ENCODE measurements at regions not wholly inside any gene's neighbourhood (a gene's known extent, or its start where the extent isn't known, plus 50 kb on each side); places are given as distances from the start of the nearest gene placed in this dataset.
"Not testable (repeated sequence)": the region's sequence is repeated elsewhere in the genome, so short reads cannot be mapped to it uniquely, and the experiment has no call there.

- DNase-seq = no peak
Measured at GRCh38 chr4:10806953-10807645, 122.5 kb upstream of the CLNK start.

- DNase-seq = no peak
Measured at GRCh38 chr4:10803713-10804343, 119.3 kb upstream of the CLNK start.

- DNase-seq = no peak
Measured at GRCh38 chr4:10787365-10787764, 102.8 kb upstream of the CLNK start.

- DNase-seq = no peak
Measured at GRCh38 chr4:10784621-10785020, 100.1 kb upstream of the CLNK start.

GRCh38 chr4:10783351-10783750, 98.8 kb upstream of the CLNK start:
- DNase-seq = peak; percentile 7

GRCh38 chr4:10781805-10782204, 97.2 kb upstream of the CLNK start:
- DNase-seq = no peak

- DNase-seq = not testable (repeated sequence)
Measured at GRCh38 chr4:10780803-10781202, 96.2 kb upstream of the CLNK start.

DNA sequence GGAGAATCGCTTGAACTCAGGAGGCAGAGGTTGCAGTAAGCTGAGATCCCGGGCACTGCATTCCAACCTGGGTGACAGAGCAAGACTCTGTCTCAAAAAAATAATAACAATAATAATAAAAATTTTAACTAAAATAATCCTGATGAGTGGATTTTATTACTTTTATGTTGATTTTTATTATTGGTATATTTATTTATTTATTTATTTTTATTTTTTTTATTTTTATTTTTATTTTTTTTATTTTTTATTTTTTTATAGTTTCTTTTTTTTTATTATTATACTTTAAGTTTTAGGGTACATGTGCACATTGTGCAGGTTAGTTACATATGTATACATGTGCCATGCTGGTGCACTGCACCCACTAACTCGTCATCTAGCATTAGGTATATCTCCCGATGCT, 90.6 kb upstream of the CLNK start:
- not testable (repeated sequence) for DNase-seq

DNA sequence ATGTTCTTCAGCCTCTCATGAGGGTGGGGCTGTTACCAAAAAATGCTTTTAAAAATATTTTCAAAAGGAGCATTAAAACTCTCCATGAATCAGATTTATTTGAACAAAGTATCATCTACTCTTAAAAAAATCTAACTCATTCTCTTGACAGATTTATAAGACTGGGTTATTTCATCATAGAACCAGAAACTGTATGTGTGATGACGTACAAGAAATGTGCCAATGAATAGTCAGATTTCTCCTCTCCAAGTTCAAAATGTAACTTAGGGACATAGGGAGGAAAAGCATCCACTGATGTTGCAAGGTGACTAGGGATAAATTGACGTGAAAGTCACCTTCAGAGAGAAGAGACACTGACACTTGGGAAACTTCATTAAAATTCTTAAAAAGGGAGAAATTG, 89.1 kb upstream of the CLNK start:
- no peak for DNase-seq

DNA sequence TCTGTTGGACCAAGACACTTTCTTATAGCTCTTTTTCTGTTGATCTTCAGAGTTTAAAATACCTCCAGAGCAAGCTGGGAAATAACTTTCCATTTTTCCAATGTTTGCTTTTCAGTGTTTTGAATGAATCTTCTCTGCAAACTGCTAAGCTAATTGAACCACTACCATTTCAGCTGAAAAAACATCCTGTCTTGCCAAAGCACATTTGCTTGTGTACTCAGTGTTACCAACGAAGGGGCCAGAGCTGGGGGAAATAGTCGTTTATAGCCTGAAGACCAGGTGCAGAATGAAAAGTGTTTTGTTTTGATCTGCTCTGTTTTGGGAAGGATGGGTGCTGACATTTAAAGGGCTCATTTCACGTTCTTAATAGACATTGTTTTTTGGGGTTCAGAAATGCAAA, 88.4 kb upstream of the CLNK start:
- DNase-seq = no peak

DNA sequence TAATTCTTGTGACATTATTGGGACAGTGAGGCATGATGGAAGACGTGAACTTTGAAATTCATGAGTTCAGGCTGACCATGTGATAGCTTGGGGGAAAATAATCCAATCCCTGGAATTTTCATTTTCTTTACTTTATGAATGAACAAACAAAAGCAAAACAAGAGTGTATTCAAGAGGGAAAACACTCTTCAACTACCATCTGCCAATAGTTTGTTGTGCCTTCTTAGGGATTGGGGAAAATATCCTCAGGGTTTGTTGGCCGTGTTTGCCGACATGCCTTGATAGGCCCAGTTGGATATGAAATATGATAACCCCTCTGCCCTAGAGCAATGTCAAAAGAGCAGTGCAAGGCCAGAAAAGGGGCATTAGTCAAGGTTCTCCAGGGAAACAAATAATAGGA, 80.8 kb upstream of the CLNK start:
- DNase-seq = no peak

DNA sequence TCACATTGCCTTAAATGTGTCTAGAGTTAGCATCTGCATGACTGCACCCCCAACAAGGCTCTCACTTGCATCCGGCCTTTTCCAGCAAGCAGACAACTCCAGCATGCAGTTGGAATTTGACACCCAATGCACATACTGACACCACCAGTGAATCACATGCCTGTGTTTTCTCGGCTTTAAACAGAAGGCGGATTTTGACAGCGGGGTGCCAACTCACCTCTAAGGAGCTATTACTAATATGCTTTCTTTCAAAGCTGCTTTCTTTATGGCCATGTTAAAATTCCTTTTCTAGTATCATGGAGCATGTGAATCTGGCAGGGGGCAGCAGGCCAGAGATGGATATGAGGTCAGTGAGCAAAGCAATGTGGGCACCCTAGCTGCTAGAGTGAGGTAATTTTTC, 78.0 kb upstream of the CLNK start:
- no peak for DNase-seq

- DNase-seq = no peak
Measured at GRCh38 chr4:10761903-10762302, 77.3 kb upstream of the CLNK start.

DNA sequence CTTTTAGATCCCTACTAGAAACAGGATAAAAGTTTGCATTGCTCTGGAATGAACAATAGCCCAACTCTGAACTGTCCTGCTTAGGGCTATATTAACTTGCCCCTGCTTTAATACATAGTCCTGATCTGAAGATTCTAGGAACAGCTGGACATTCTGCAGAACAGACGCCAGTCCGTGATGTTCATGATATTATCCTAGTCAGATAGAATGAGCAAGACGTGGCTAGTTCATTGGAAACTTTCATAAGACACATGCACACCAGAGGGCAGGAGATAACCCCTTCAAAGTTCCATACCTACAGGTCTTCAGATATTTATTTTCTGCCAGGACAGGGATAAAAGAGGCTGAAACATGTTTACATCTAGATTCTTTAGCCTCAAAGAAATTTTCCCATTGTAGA, 75.5 kb upstream of the CLNK start:
- DNase-seq = no peak

- no peak for DNase-seq
Measured at GRCh38 chr4:10758906-10759305, 74.3 kb upstream of the CLNK start.

DNA sequence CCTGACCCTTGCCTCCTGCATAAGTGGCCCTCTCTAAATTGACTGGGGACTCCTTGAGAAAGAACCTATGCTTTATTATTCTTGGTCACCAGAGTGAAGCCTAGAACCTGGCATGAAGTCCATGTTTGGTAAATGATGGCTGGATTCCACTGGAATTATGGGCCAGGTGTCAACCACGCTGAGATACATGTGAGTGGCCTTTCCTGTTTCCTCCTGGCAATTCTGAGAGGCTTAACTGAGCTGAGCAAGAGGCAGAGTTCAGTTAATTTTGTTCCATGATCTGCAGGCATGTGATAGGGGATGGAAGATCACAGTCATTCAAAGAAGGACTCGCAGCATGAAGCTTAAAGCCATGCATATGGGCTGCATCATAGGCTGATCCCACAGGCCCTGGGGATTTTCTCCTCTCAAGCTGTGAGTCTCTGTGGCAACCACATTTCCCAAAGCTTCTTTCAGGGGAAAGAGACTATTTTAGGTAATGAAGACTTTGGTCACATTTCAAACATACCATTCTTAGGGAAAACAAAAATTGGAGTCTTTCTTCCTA, 69.4 kb upstream of the CLNK start:
- no peak for DNase-seq

- no peak for DNase-seq
Measured at GRCh38 chr4:10753336-10753735, 68.8 kb upstream of the CLNK start.

DNA sequence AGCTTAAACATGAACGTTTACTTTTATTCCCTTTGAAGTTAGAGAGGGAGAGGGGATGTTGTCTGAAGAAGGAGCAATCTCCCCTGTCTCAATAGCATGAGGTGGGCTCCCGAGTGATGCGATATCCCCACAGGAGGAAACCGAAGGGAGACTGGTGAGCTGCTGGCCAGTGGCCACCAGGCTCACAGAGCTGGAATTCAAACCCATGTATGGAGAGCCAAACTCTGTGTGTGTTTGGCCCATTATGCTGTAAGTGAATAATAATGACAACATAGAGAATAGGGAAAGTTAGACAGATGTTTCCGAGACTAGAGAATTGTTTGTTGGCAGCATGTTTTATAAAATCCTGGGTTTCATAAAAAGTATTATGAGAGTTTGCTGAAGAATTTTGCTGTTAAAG, 66.1 kb upstream of the CLNK start:
- DNase-seq = no peak

DNA sequence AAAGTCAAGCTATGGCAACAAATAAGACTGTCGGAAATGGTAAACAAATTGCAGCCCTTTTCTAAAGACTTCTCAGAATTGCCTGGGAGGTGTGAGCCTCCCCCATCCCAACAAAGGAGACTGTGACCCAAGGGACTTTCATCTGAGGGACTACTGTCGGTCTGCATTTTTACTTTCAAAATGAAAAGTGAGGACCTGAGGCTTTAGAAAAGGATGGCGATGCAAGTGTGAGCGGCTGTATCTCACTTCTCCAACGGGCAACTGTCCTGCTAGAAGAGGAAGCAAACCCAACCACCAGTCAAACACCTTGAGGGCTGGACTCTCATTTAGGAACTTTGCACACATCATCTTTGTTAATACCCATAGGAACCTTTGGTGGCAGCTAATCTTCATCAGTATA, 62.6 kb upstream of the CLNK start:
- DNase-seq = no peak

- no peak for DNase-seq
Measured at GRCh38 chr4:10746371-10747171, 62.0 kb upstream of the CLNK start.

- no peak for DNase-seq
Measured at GRCh38 chr4:10743357-10743756, 58.8 kb upstream of the CLNK start.

DNA sequence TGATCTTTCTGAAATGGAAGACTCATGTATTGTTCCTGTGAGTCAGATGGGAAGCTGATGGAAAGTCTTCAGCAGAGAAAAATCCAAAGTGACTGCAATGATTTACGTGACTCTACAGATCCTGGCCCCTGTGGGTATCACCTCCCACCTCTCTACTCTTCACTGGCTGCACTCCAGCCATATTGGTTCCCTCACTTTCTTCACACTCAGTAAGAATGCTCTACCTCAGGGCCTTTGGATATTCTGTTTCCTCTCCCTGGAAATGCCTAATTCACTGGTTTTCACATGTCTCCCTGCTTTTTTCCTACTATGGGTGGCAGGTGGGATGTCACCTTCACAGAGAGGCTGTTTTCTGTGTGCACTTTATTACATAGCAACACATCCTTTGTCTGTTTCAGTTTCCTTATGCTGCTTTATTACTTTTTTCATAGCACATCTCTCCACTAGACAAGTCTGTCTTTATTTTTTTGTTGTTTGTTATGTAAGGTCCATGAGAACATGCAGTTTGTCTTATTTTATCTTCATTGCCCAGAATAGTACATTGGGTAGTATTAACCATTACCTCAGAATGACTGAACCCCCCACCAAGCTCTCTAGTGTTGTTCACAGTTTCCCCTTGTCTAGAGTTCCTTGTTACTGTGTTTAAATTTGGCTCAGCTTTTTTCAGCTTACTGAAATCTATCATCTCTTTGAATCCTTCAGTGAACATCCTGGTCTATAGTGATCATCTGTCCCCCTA, 57.6 kb upstream of the CLNK start:
- DNase-seq = no peak
